ENCODE measurements at regions not wholly inside any gene's neighbourhood (a gene's known extent, or its start where the extent isn't known, plus 50 kb on each side); places are given as distances from the start of the nearest gene placed in this dataset.

GRCh38 chr13:37263871-37264270 is 158.4 kb upstream of the CSNK1A1L start:
- no peak for TF ChIP-seq CTCF (conservative IDR thresholded peaks at IDR 0.05; ENCODE audit: low read depth, low read length)
- no peak for TF ChIP-seq EZH2 (IDR thresholded peaks at IDR 0.05; ENCODE audit: low read length, unreplicated experiment)
